B cell (primary cell): ENCODE measurements at regions not wholly inside any gene's neighbourhood (a gene's known extent, or its start where the extent isn't known, plus 50 kb on each side); places are given as distances from the start of the nearest gene placed in this dataset.

Experiments
- CTCF ChIP-seq: fragments of 200-600 bp; IDR thresholded peaks from one replicate; pipeline ENCODE4 v1.8.0; 2022; ENCODE audit warnings: antibody characterized with exemption, mild to moderate bottlenecking
- EZH2 ChIP-seq: IDR thresholded peaks from 2 replicates; pipeline ENCODE4 v1.6.1; 2012; ENCODE audit warnings: borderline replicate concordance, low read depth, mild to moderate bottlenecking, moderate library complexity, low read length; ENCODE audit not compliant: insufficient read depth, poor library complexity, severe bottlenecking

GRCh38 chr9:71582347-71582746, 186.0 kb downstream of the CEMIP2 start:
- TF ChIP-seq CTCF (no peak), EZH2 (no peak)
